H9 (cell line): ENCODE measurements at regions not wholly inside any gene's neighbourhood (a gene's known extent, or its start where the extent isn't known, plus 50 kb on each side); places are given as distances from the start of the nearest gene placed in this dataset.

ENCODE experiments used
- DNase-seq: peaks from one replicate; pipeline ENCODE4 v3.0.0-alpha.2; 2017
- H2AFZ ChIP-seq: one replicate; pipeline ENCODE4 v1.6.1; 2013; ENCODE audit warnings: mild to moderate bottlenecking, low read length, control low read depth, moderate library complexity
- H2AK5ac ChIP-seq: 2 replicates; pipeline ENCODE4 v1.6.1; 2013; ENCODE audit warnings: low read length, control low read depth, mixed read lengths; ENCODE audit not compliant: insufficient read length
- H2BK120ac ChIP-seq: one replicate; pipeline ENCODE4 v1.6.1; 2013; ENCODE audit warnings: low read depth, mild to moderate bottlenecking, low read length, control low read depth, inconsistent platforms; ENCODE audit not compliant: poor library complexity, severe bottlenecking
- H2BK12ac ChIP-seq: 2 replicates; pipeline ENCODE4 v1.6.1; 2013; ENCODE audit warnings: low read length, control low read depth, mixed read lengths, low read depth; ENCODE audit not compliant: insufficient read length
- H2BK15ac ChIP-seq: 2 replicates; pipeline ENCODE4 v1.6.1; 2013; ENCODE audit warnings: low read depth, low read length, control low read depth
- H2BK20ac ChIP-seq: one replicate; pipeline ENCODE4 v1.6.1; 2013; ENCODE audit warnings: low read depth, mild to moderate bottlenecking, low read length, control low read depth, inconsistent platforms; ENCODE audit not compliant: poor library complexity, severe bottlenecking
- H2BK5ac ChIP-seq: 2 replicates; pipeline ENCODE4 v1.6.1; 2013; ENCODE audit warnings: low read length, control low read depth, mixed read lengths; ENCODE audit not compliant: insufficient read length
- H3K14ac ChIP-seq: 2 replicates; pipeline ENCODE4 v1.6.1; 2013; ENCODE audit warnings: low read length, control low read depth; ENCODE audit not compliant: insufficient read depth
- H3K18ac ChIP-seq: 2 replicates; pipeline ENCODE4 v1.6.1; 2013; ENCODE audit warnings: low read depth, mild to moderate bottlenecking, mixed read lengths, low read length, control low read depth; ENCODE audit not compliant: insufficient read length
- H3K23ac ChIP-seq: 2 replicates; pipeline ENCODE4 v1.6.1; 2013; ENCODE audit warnings: low read length, control low read depth, mixed read lengths, low read depth; ENCODE audit not compliant: insufficient read length
- H3K23me2 ChIP-seq: 2 replicates; pipeline ENCODE4 v1.6.1; 2013; ENCODE audit warnings: low read depth, mild to moderate bottlenecking, mixed read lengths, low read length, control low read depth; ENCODE audit not compliant: insufficient read length, poor library complexity, severe bottlenecking
- H3K27ac ChIP-seq: 2 replicates; pipeline ENCODE4 v1.5.1; 2013; ENCODE audit warnings: low read length, control low read depth, mixed read lengths, low read depth; ENCODE audit not compliant: insufficient read length
- H3K27me3 ChIP-seq: 2 replicates; pipeline ENCODE4 v1.6.1; 2013; ENCODE audit warnings: low read length, control low read depth, inconsistent platforms; ENCODE audit not compliant: insufficient read depth
- H3K4ac ChIP-seq: 2 replicates; pipeline ENCODE4 v1.6.1; 2013; ENCODE audit warnings: low read depth, mild to moderate bottlenecking, control low read depth, inconsistent platforms, low read length, moderate library complexity
- H3K4me1 ChIP-seq: 2 replicates; pipeline ENCODE4 v1.6.1; 2013; ENCODE audit warnings: low read length, control low read depth, inconsistent platforms; ENCODE audit not compliant: insufficient read depth
- H3K4me2 ChIP-seq: 2 replicates; pipeline ENCODE4 v1.6.1; 2013; ENCODE audit warnings: low read length, control low read depth, mixed read lengths; ENCODE audit not compliant: insufficient read length, insufficient read depth
- H3K56ac ChIP-seq: 2 replicates; pipeline ENCODE4 v1.6.1; 2013; ENCODE audit warnings: low read depth, mild to moderate bottlenecking, mixed read lengths, low read length, control low read depth; ENCODE audit not compliant: insufficient read length
- H3K79me1 ChIP-seq: 2 replicates; pipeline ENCODE4 v1.6.1; 2013; ENCODE audit warnings: low read depth, mild to moderate bottlenecking, moderate library complexity, low read length, control low read depth, inconsistent platforms; ENCODE audit not compliant: insufficient read depth, poor library complexity, severe bottlenecking
- H3K79me2 ChIP-seq: 2 replicates; pipeline ENCODE4 v1.6.1; 2013; ENCODE audit warnings: low read length, control low read depth, inconsistent platforms; ENCODE audit not compliant: insufficient read depth
- H3K9ac ChIP-seq: 2 replicates; pipeline ENCODE4 v1.6.1; 2013; ENCODE audit warnings: low read length, control low read depth, mixed read lengths; ENCODE audit not compliant: insufficient read length; ENCODE audit errors: extremely low read depth
- H3K9me3 ChIP-seq: one replicate; pipeline ENCODE4 v1.6.1; 2013; ENCODE audit warnings: low read depth, low read length, inconsistent platforms; ENCODE audit not compliant: control insufficient read depth
- H3T11ph ChIP-seq: one replicate; pipeline ENCODE4 v1.6.1; 2013; ENCODE audit warnings: mild to moderate bottlenecking, low read length, control low read depth, inconsistent platforms
- H4K20me1 ChIP-seq: one replicate; pipeline ENCODE4 v1.6.1; 2013; ENCODE audit not compliant: control insufficient read depth, insufficient read length, insufficient read depth
- H4K5ac ChIP-seq: 2 replicates; pipeline ENCODE4 v1.6.1; 2013; ENCODE audit warnings: low read depth, mild to moderate bottlenecking, mixed read lengths, low read length, control low read depth; ENCODE audit not compliant: insufficient read length
- H4K8ac ChIP-seq: replicated peaks from 2 replicates; pipeline ENCODE4 v1.6.1; 2013; ENCODE audit warnings: low read length, control low read depth, mixed read lengths, low read depth; ENCODE audit not compliant: insufficient read length
- H4K91ac ChIP-seq: 2 replicates; pipeline ENCODE4 v1.6.1; 2013; ENCODE audit warnings: low read depth, mild to moderate bottlenecking, moderate library complexity, mixed read lengths, low read length, control low read depth; ENCODE audit not compliant: insufficient read length
- H3K27ac Mint-ChIP-seq, 3 experiments: 2 replicates in 2 of 3; 3 replicates in 1 of 3; pipeline ENCODE4 v1.8.0; 2020 to 2021; ENCODE audit warnings: mixed read lengths in 3 of 3, mild to moderate bottlenecking in 1 of 3, moderate library complexity in 1 of 3
- H3K27me3 Mint-ChIP-seq: 2 replicates; pipeline ENCODE4 v1.8.0; 2021; ENCODE audit warnings: low read depth, mild to moderate bottlenecking, moderate library complexity, mixed read lengths
- H3K36me3 Mint-ChIP-seq, 3 experiments: 2 replicates in 2 of 3; 3 replicates in 1 of 3; pipeline ENCODE4 v1.8.0; 2020 to 2021; ENCODE audit warnings: low read depth in 3 of 3, mixed read lengths in 3 of 3; ENCODE audit not compliant: insufficient read depth in 1 of 3
- H3K4me1 Mint-ChIP-seq, 2 experiments: 2 replicates each; pipeline ENCODE4 v1.8.0; 2020; ENCODE audit warnings: mixed read lengths in 2 of 2
- H3K4me3 Mint-ChIP-seq, 2 experiments: 2 replicates in 1 of 2; 3 replicates in 1 of 2; pipeline ENCODE4 v1.8.0; 2020 to 2021; ENCODE audit warnings: mild to moderate bottlenecking in 2 of 2, mixed read lengths in 2 of 2, moderate library complexity in 1 of 2
- H3K9me3 Mint-ChIP-seq, 2 experiments: 2 replicates in 1 of 2; 3 replicates in 1 of 2; pipeline ENCODE4 v1.8.0; 2020; ENCODE audit warnings: mild to moderate bottlenecking in 2 of 2, mixed read lengths in 2 of 2, moderate library complexity in 1 of 2
- CTCF ChIP-seq: fragments of 200-600 bp; sonication (generic); conservative IDR thresholded peaks from 3 replicates; pipeline ENCODE4 v1.8.0; 2021; ENCODE audit warnings: antibody characterized with exemption, mild to moderate bottlenecking

GRCh38 chr2:200068642-200069041 lies 113.3 kb downstream of the MAIP1 start:
- H3K27me3 Mint-ChIP-seq = no peaks in the 10 kb centered on the region
- no peaks in the 10 kb centered on the region for H3K9me3 ChIP-seq
- no peak overlapping the region for H2BK20ac ChIP-seq
- H3K79me1 ChIP-seq = no peaks in the 10 kb centered on the region
- no peak for TF ChIP-seq CTCF
- H4K8ac ChIP-seq = no peak overlapping the region
- H4K5ac ChIP-seq = no peak overlapping the region
- no peak overlapping the region; a peak in 1 of 7 replicates for H3K27ac Mint-ChIP-seq
- no peak overlapping the region for H4K91ac ChIP-seq
- no peak overlapping the region for H3K23ac ChIP-seq
- H3K27ac ChIP-seq = no peak overlapping the region
- no peaks in the 10 kb centered on the region for H3K27me3 ChIP-seq
- H2AK5ac ChIP-seq = no peak overlapping the region
- H3K9me3 Mint-ChIP-seq = peaks cover 0 to 3% of the 10 kb centered on the region in 2 experiments; a peak in 1 of 5 replicates
- no peak overlapping the region for H3K4me3 Mint-ChIP-seq
- no peak overlapping the region for H3K9ac ChIP-seq
- DNase-seq = no peak
- no peak overlapping the region for H2BK5ac ChIP-seq
- no peak overlapping the region for H2AFZ ChIP-seq
- no peaks in the 10 kb centered on the region for H4K20me1 ChIP-seq
- no peak overlapping the region for H2BK120ac ChIP-seq
- H3K4me2 ChIP-seq = no peak overlapping the region
- H3K23me2 ChIP-seq = no peaks in the 10 kb centered on the region
- H3K14ac ChIP-seq = no peak overlapping the region
- H3K79me2 ChIP-seq = no peaks in the 10 kb centered on the region
- H3K18ac ChIP-seq = no peak overlapping the region
- no peak overlapping the region for H3T11ph ChIP-seq
- no peaks in the 10 kb centered on the region; a peak in 1 of 7 replicates for H3K36me3 Mint-ChIP-seq
- no peak overlapping the region for H3K56ac ChIP-seq
- H2BK15ac ChIP-seq = no peak overlapping the region
- H3K4ac ChIP-seq = no peak overlapping the region
- H3K4me1 Mint-ChIP-seq = peaks cover 0 to 4% of the 10 kb centered on the region in 2 experiments; a peak in 1 of 4 replicates
- H3K4me1 ChIP-seq = no peaks in the 10 kb centered on the region
- no peak overlapping the region for H2BK12ac ChIP-seq
